ENCODE measurements at regions not wholly inside any gene's neighbourhood (a gene's known extent, or its start where the extent isn't known, plus 50 kb on each side); places are given as distances from the start of the nearest gene placed in this dataset.

- DNase-seq (no peak), ATAC-seq (ENCODE audit: insufficient read depth, low read depth) (no peak)
- no peak overlapping the region for H3K9ac ChIP-seq (ENCODE audit: low read depth, low read length)
- H3K4me2 ChIP-seq (ENCODE audit: insufficient read depth, low read length) = no peak overlapping the region
- no peaks in the 10 kb centered on the region for H3K27me3 ChIP-seq (ENCODE audit: insufficient read depth, low read length, poor library complexity)
- no peaks in the 10 kb centered on the region for H4K20me1 ChIP-seq (ENCODE audit: insufficient read depth, low read length)
- no peak overlapping the region for H3K27ac ChIP-seq (ENCODE audit: low read length)
- no peak overlapping the region for H2AFZ ChIP-seq (ENCODE audit: low read depth, low read length)
- H3K4me3 ChIP-seq (ENCODE audit: low read depth in 1 of 2, low read length in 2 of 2) = no peak overlapping the region
- TF ChIP-seq, protein P1, sequence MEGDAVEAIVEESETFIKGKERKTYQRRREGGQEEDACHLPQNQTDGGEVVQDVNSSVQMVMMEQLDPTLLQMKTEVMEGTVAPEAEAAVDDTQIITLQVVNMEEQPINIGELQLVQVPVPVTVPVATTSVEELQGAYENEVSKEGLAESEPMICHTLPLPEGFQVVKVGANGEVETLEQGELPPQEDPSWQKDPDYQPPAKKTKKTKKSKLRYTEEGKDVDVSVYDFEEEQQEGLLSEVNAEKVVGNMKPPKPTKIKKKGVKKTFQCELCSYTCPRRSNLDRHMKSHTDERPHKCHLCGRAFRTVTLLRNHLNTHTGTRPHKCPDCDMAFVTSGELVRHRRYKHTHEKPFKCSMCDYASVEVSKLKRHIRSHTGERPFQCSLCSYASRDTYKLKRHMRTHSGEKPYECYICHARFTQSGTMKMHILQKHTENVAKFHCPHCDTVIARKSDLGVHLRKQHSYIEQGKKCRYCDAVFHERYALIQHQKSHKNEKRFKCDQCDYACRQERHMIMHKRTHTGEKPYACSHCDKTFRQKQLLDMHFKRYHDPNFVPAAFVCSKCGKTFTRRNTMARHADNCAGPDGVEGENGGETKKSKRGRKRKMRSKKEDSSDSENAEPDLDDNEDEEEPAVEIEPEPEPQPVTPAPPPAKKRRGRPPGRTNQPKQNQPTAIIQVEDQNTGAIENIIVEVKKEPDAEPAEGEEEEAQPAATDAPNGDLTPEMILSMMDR (IDR thresholded peaks at IDR 0.05; ENCODE audit: borderline replicate concordance, extremely low read depth, low read length, poor library complexity, severe bottlenecking) = no peak
- no peak for TF ChIP-seq EZH2 (IDR thresholded peaks at IDR 0.05; ENCODE audit: borderline replicate concordance, low read depth, low read length, severe bottlenecking)
- H3K9me3 ChIP-seq (ENCODE audit: insufficient read depth, low read length, severe bottlenecking) = no peaks in the 10 kb centered on the region
- no peaks in the 10 kb centered on the region for H3K4me1 ChIP-seq (ENCODE audit: insufficient read depth, low read length)
- H3K79me2 ChIP-seq (ENCODE audit: insufficient read depth, low read length) = no peaks in the 10 kb centered on the region
- no peaks in the 10 kb centered on the region for H3K36me3 ChIP-seq (ENCODE audit: insufficient read depth, low read length)
These were observed 455.3 kb upstream of the SLC10A2 start for GRCh38 chr13:103521532-103521931.

GRCh38 chr13:103517768-103518102, 451.5 kb upstream of the SLC10A2 start:
- ATAC-seq (ENCODE audit: insufficient read depth, low read depth) (no peak), DNase-seq (no peak)
- H3K9ac ChIP-seq (ENCODE audit: low read depth, low read length) = no peak overlapping the region
- TF ChIP-seq, protein P1 (IDR thresholded peaks at IDR 0.05; ENCODE audit: borderline replicate concordance, extremely low read depth, low read length, poor library complexity, severe bottlenecking) = no peak
- TF ChIP-seq EZH2 (IDR thresholded peaks at IDR 0.05; ENCODE audit: borderline replicate concordance, low read depth, low read length, severe bottlenecking) = no peak
- H2AFZ ChIP-seq (ENCODE audit: low read depth, low read length) = no peak overlapping the region
- no peak overlapping the region for H3K4me3 ChIP-seq (ENCODE audit: low read depth in 1 of 2, low read length in 2 of 2)
- H4K20me1 ChIP-seq (ENCODE audit: insufficient read depth, low read length) = no peaks in the 10 kb centered on the region
- no peaks in the 10 kb centered on the region for H3K27me3 ChIP-seq (ENCODE audit: insufficient read depth, low read length, poor library complexity)
- no peaks in the 10 kb centered on the region for H3K9me3 ChIP-seq (ENCODE audit: insufficient read depth, low read length, severe bottlenecking)
- H3K36me3 ChIP-seq (ENCODE audit: insufficient read depth, low read length) = no peaks in the 10 kb centered on the region
- no peak overlapping the region for H3K4me2 ChIP-seq (ENCODE audit: insufficient read depth, low read length)
- no peaks in the 10 kb centered on the region for H3K79me2 ChIP-seq (ENCODE audit: insufficient read depth, low read length)
- H3K4me1 ChIP-seq (ENCODE audit: insufficient read depth, low read length) = no peaks in the 10 kb centered on the region
- no peak overlapping the region for H3K27ac ChIP-seq (ENCODE audit: low read length)

GRCh38 chr13:103517066-103517767, 451.0 kb upstream of the SLC10A2 start:
- ATAC-seq (ENCODE audit: insufficient read depth, low read depth) (no peak), DNase-seq (no peak)
- Histone ChIP-seq H3K9me3 (ENCODE audit: insufficient read depth, low read length, severe bottlenecking) (no peaks in the 10 kb centered on the region), H3K36me3 (ENCODE audit: insufficient read depth, low read length) (no peaks in the 10 kb centered on the region), H3K4me1 (ENCODE audit: insufficient read depth, low read length) (no peaks in the 10 kb centered on the region), H2AFZ (ENCODE audit: low read depth, low read length) (no peak overlapping the region), H3K4me2 (ENCODE audit: insufficient read depth, low read length) (no peak overlapping the region), H3K9ac (ENCODE audit: low read depth, low read length) (no peak overlapping the region), H3K27ac (ENCODE audit: low read length) (no peak overlapping the region), H4K20me1 (ENCODE audit: insufficient read depth, low read length) (no peaks in the 10 kb centered on the region), H3K4me3 (ENCODE audit: low read depth in 1 of 2, low read length in 2 of 2) (no peak overlapping the region), H3K79me2 (ENCODE audit: insufficient read depth, low read length) (no peaks in the 10 kb centered on the region), H3K27me3 (ENCODE audit: insufficient read depth, low read length, poor library complexity) (no peaks in the 10 kb centered on the region)
- TF ChIP-seq, protein P1 (IDR thresholded peaks at IDR 0.05; ENCODE audit: borderline replicate concordance, extremely low read depth, low read length, poor library complexity, severe bottlenecking) = no peak
- no peak for TF ChIP-seq EZH2 (IDR thresholded peaks at IDR 0.05; ENCODE audit: borderline replicate concordance, low read depth, low read length, severe bottlenecking)
